ENCODE measurements at regions not wholly inside any gene's neighbourhood (a gene's known extent, or its start where the extent isn't known, plus 50 kb on each side); places are given as distances from the start of the nearest gene placed in this dataset.

DNA sequence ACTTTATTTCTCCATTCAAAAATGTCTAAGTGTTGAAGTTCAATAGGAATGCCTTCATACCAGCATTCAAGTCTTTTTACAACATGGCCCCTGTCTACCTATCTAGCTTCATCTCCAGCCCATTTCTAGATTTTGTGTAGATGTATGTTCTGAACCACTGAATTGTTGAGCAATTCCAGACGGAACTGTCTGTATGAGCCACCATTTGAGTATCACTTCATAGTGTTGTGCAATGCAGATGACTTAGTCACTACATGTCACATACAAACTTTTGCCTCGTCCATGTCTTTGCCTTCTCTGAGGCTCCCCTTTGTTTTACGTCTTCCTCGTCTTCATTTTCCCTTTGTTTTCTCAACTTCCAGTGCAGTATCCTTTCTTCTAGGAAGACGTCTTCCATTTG, 118.1 kb downstream of the INHBA start (continued):
- TF ChIP-seq, protein P1, sequence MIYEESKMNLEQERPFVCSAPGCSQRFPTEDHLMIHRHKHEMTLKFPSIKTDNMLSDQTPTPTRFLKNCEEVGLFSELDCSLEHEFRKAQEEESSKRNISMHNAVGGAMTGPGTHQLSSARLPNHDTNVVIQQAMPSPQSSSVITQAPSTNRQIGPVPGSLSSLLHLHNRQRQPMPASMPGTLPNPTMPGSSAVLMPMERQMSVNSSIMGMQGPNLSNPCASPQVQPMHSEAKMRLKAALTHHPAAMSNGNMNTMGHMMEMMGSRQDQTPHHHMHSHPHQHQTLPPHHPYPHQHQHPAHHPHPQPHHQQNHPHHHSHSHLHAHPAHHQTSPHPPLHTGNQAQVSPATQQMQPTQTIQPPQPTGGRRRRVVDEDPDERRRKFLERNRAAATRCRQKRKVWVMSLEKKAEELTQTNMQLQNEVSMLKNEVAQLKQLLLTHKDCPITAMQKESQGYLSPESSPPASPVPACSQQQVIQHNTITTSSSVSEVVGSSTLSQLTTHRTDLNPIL (CRISPR knock-in tag; IDR thresholded peaks at IDR 0.05; ENCODE audit: low read depth), result no peak

DNA sequence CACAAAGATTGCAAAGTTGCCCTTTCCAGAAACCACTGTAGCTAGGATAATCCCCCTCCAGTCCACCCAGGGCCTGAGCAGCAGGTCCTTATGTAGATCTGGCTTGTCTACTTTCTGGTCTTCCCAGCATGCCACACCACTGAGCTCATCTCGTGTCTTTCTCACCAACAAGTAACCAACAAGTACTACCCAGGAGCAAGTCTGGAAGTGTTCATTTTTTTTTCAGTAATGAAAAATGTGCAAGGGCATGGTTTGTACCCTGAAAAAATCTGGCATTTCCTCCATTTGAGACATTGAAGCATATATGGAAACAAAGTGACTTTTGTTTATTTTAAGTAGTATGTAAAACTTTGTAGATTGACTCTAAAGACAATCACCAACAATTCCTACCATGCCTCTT, 120.8 kb downstream of the INHBA start:
- TF ChIP-seq SNAI2 (CRISPR knock-in tag; IDR thresholded peaks at IDR 0.05), result no peak
- no peak for TF ChIP-seq ZFP30 (CRISPR knock-in tag; IDR thresholded peaks at IDR 0.05)
- ATAC-seq, result no peak

DNA sequence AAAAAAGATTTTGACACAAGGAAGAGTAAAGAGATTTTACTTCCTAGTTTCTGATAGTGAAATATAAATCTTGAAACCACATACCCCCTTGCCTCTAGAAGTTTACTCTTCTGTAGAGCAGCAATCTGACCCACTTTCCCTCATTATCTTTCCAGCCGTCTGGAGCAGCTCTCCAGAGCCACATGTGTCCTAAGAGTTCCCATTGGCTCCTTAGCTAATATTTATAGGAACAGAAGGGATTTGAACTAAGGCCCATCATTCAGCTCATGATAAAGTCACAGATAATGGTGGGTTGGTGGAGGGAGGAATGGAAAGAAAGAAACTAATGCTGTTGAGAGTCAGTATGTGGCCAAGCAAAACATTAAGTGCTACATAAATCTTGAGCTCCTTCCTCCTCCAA, 121.8 kb downstream of the INHBA start:
- no peak for ATAC-seq
- no peak for TF ChIP-seq BACH2 (CRISPR knock-in tag; IDR thresholded peaks at IDR 0.05; ENCODE audit: borderline replicate concordance)
- no peak for TF ChIP-seq ZFP3 (CRISPR knock-in tag; IDR thresholded peaks at IDR 0.05)
- no peak for TF ChIP-seq ZNF8 (CRISPR knock-in tag; IDR thresholded peaks at IDR 0.05)
- no peak for TF ChIP-seq TOX (CRISPR knock-in tag; IDR thresholded peaks at IDR 0.05; ENCODE audit: borderline replicate concordance)
- no peak for TF ChIP-seq ZNF70 (CRISPR knock-in tag; IDR thresholded peaks at IDR 0.05)
- no peak for TF ChIP-seq ISL1 (CRISPR knock-in tag; IDR thresholded peaks at IDR 0.05)
- TF ChIP-seq ZC3H10 (CRISPR knock-in tag; IDR thresholded peaks at IDR 0.05), result no peak
- TF ChIP-seq, protein P2, sequence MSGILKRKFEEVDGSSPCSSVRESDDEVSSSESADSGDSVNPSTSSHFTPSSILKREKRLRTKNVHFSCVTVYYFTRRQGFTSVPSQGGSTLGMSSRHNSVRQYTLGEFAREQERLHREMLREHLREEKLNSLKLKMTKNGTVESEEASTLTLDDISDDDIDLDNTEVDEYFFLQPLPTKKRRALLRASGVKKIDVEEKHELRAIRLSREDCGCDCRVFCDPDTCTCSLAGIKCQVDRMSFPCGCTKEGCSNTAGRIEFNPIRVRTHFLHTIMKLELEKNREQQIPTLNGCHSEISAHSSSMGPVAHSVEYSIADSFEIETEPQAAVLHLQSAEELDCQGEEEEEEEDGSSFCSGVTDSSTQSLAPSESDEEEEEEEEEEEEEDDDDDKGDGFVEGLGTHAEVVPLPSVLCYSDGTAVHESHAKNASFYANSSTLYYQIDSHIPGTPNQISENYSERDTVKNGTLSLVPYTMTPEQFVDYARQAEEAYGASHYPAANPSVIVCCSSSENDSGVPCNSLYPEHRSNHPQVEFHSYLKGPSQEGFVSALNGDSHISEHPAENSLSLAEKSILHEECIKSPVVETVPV (CRISPR knock-in tag; IDR thresholded peaks at IDR 0.05), result no peak
- no peak for TF ChIP-seq ESRRG (CRISPR knock-in tag; IDR thresholded peaks at IDR 0.05)
- TF ChIP-seq, protein P3, sequence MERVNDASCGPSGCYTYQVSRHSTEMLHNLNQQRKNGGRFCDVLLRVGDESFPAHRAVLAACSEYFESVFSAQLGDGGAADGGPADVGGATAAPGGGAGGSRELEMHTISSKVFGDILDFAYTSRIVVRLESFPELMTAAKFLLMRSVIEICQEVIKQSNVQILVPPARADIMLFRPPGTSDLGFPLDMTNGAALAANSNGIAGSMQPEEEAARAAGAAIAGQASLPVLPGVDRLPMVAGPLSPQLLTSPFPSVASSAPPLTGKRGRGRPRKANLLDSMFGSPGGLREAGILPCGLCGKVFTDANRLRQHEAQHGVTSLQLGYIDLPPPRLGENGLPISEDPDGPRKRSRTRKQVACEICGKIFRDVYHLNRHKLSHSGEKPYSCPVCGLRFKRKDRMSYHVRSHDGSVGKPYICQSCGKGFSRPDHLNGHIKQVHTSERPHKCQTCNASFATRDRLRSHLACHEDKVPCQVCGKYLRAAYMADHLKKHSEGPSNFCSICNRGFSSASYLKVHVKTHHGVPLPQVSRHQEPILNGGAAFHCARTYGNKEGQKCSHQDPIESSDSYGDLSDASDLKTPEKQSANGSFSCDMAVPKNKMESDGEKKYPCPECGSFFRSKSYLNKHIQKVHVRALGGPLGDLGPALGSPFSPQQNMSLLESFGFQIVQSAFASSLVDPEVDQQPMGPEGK (CRISPR knock-in tag; IDR thresholded peaks at IDR 0.05; ENCODE audit: borderline replicate concordance), result no peak
- TF ChIP-seq, protein P4, sequence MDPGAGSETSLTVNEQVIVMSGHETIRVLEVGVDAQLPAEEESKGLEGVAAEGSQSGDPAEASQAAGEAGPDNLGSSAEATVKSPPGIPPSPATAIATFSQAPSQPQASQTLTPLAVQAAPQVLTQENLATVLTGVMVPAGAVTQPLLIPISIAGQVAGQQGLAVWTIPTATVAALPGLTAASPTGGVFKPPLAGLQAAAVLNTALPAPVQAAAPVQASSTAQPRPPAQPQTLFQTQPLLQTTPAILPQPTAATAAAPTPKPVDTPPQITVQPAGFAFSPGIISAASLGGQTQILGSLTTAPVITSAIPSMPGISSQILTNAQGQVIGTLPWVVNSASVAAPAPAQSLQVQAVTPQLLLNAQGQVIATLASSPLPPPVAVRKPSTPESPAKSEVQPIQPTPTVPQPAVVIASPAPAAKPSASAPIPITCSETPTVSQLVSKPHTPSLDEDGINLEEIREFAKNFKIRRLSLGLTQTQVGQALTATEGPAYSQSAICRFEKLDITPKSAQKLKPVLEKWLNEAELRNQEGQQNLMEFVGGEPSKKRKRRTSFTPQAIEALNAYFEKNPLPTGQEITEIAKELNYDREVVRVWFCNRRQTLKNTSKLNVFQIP (CRISPR knock-in tag; IDR thresholded peaks at IDR 0.05; ENCODE audit: borderline replicate concordance, low read depth), result no peak
- TF ChIP-seq, protein P5, sequence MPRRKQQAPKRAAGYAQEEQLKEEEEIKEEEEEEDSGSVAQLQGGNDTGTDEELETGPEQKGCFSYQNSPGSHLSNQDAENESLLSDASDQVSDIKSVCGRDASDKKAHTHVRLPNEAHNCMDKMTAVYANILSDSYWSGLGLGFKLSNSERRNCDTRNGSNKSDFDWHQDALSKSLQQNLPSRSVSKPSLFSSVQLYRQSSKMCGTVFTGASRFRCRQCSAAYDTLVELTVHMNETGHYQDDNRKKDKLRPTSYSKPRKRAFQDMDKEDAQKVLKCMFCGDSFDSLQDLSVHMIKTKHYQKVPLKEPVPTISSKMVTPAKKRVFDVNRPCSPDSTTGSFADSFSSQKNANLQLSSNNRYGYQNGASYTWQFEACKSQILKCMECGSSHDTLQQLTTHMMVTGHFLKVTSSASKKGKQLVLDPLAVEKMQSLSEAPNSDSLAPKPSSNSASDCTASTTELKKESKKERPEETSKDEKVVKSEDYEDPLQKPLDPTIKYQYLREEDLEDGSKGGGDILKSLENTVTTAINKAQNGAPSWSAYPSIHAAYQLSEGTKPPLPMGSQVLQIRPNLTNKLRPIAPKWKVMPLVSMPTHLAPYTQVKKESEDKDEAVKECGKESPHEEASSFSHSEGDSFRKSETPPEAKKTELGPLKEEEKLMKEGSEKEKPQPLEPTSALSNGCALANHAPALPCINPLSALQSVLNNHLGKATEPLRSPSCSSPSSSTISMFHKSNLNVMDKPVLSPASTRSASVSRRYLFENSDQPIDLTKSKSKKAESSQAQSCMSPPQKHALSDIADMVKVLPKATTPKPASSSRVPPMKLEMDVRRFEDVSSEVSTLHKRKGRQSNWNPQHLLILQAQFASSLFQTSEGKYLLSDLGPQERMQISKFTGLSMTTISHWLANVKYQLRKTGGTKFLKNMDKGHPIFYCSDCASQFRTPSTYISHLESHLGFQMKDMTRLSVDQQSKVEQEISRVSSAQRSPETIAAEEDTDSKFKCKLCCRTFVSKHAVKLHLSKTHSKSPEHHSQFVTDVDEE (CRISPR knock-in tag; IDR thresholded peaks at IDR 0.05), result no peak
- no peak for TF ChIP-seq OSR1 (CRISPR knock-in tag; IDR thresholded peaks at IDR 0.05)

DNA sequence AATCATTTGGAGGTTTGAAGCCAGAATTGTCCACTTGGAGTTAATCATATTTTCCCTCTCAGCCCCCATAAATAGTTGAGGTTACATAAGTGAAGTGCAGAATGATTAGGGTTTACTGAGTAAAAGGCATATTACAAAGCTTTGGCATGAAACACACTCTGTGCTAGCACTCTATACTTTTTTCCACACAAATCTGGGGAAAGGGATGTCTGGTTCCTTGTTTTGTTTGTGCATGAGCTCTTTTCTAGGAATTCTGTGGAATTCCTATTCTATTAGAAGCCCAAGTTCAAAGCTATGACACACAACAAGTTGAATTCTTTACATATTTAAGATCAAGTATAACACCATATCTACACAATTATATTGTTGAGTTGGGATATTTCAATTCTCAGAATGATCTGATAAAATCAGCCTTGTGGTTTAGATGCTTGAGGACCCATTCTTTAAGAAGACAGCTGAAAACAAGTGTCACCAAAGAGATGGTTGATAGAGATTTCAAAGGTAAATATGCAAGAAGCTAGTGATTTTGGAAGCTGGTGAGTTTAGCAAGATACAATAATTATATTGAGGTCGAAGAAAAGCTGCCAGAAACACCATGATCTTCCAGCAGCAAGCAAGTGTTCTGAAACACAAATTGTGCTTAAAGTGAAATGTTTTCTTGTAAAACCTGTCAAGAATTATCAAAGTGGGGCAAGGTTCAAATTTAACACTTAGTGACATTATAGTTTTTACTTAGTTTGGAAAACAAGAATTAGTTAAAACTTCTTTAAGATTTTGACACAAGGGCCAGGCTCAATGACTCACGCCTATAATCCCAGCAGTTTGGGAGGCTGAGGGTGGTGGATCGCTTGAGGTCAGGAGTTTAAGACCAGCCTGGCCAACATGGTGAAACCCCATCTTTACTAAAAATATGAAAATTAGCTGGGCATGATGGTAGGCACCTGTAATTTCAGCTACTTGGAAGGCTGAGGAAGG, 122.6 kb downstream of the INHBA start:
- peak; percentile 90 for ATAC-seq
- 0 out of 2 replicates have a peak, but pooled peaks have one; percentile 36 for TF ChIP-seq ZC3H10 (CRISPR knock-in tag; IDR thresholded peaks at IDR 0.05)
- TF ChIP-seq ZFP3 (CRISPR knock-in tag; IDR thresholded peaks at IDR 0.05), result no peak
- TF ChIP-seq TOX (CRISPR knock-in tag; IDR thresholded peaks at IDR 0.05; ENCODE audit: borderline replicate concordance), result no peak
- TF ChIP-seq ARNTL (CRISPR knock-in tag; IDR thresholded peaks at IDR 0.05; ENCODE audit: borderline replicate concordance, low read depth), result no peak
- no peak for TF ChIP-seq ZNF8 (CRISPR knock-in tag; IDR thresholded peaks at IDR 0.05)
- TF ChIP-seq, protein P4 (CRISPR knock-in tag; IDR thresholded peaks at IDR 0.05; ENCODE audit: borderline replicate concordance, low read depth), result 0 out of 2 replicates have a peak, but pooled peaks have one; percentile 62
- no peak for TF ChIP-seq PPARA (CRISPR knock-in tag; IDR thresholded peaks at IDR 0.05; ENCODE audit: borderline replicate concordance)
- TF ChIP-seq, protein P1 (CRISPR knock-in tag; IDR thresholded peaks at IDR 0.05; ENCODE audit: low read depth), result 0 out of 2 replicates have a peak, but pooled peaks have one; percentile 63
- TF ChIP-seq ISL1 (CRISPR knock-in tag; IDR thresholded peaks at IDR 0.05), result peak; percentile 96
- no peak for TF ChIP-seq GLIS3 (CRISPR knock-in tag; IDR thresholded peaks at IDR 0.05)
- TF ChIP-seq, protein P3 (CRISPR knock-in tag; IDR thresholded peaks at IDR 0.05; ENCODE audit: borderline replicate concordance), result 0 out of 2 replicates have a peak, but pooled peaks have one; percentile 38

Data from SK-N-SH treated with all-trans-retinoic acid at 6 μM for 48 hours (cell line).